SU-DHL-6 (cell line): ENCODE measurements at regions not wholly inside any gene's neighbourhood (a gene's known extent, or its start where the extent isn't known, plus 50 kb on each side); places are given as distances from the start of the nearest gene placed in this dataset.

ENCODE experiments used
- H2AFZ ChIP-seq: fragments of 200-600 bp; sonication (generic); 2 replicates; pipeline ENCODE4 v1.6.1; 2014; ENCODE audit warnings: low read depth, mild to moderate bottlenecking, moderate library complexity, mixed read lengths, antibody characterized with exemption, low read length; ENCODE audit not compliant: severe bottlenecking
- H3F3A ChIP-seq: fragments of 200-600 bp; shearing (Covaris generic); 2 replicates; pipeline ENCODE4 v1.6.0; 2016; ENCODE audit warnings: antibody characterized with exemption, mild to moderate bottlenecking; ENCODE audit not compliant: insufficient read depth
- H3K27ac ChIP-seq: fragments of 200-600 bp; sonication (generic); 2 replicates; pipeline ENCODE4 v1.5.1; 2016; ENCODE audit warnings: low read depth, mild to moderate bottlenecking, low read length, moderate library complexity, mixed read lengths
- H3K27me3 ChIP-seq: fragments of 200-600 bp; sonication (generic), shearing (Covaris generic); 2 replicates; pipeline ENCODE4 v1.6.0; 2014; ENCODE audit warnings: mild to moderate bottlenecking, low read length
- H3K36me3 ChIP-seq: fragments of 200-600 bp; sonication (generic); 2 replicates; pipeline ENCODE4 v1.6.1; 2014; ENCODE audit warnings: mild to moderate bottlenecking, low read length, mixed read lengths
- H3K4me2 ChIP-seq: fragments of 300-600, 200-600 bp; shearing (Covaris generic), sonication (generic); 2 replicates; pipeline ENCODE4 v1.6.0; 2014; ENCODE audit warnings: low read length, low read depth, mild to moderate bottlenecking; ENCODE audit not compliant: poor library complexity, severe bottlenecking
- H3K4me3 ChIP-seq: fragments of 200-600 bp; sonication (generic); 2 replicates; pipeline ENCODE4 v1.5.1; 2014; ENCODE audit warnings: antibody characterized with exemption, low read length, mild to moderate bottlenecking, mixed read lengths; ENCODE audit not compliant: insufficient read depth, poor library complexity, severe bottlenecking
- H3K79me2 ChIP-seq: fragments of 200-600 bp; sonication (generic); 2 replicates; pipeline ENCODE4 v1.6.1; 2014; ENCODE audit warnings: mild to moderate bottlenecking, low read length, moderate library complexity; ENCODE audit not compliant: insufficient read depth
- H3K9ac ChIP-seq: fragments of 200-600 bp; sonication (generic); 2 replicates; pipeline ENCODE4 v1.7.0; 2014; ENCODE audit warnings: mild to moderate bottlenecking, low read length
- H3K9me2 ChIP-seq: fragments of 200-600 bp; sonication (generic); replicated peaks from 2 replicates; pipeline ENCODE4 v1.6.1; 2014; ENCODE audit warnings: low read length; ENCODE audit not compliant: insufficient read depth
- H3K9me3 ChIP-seq: fragments of 200-600 bp; sonication (generic); 2 replicates; pipeline ENCODE4 v1.6.1; 2014; ENCODE audit warnings: low read length, mixed read lengths; ENCODE audit not compliant: insufficient read depth
- H4K20me1 ChIP-seq: fragments of 200-600 bp; sonication (generic); 2 replicates; pipeline ENCODE4 v1.6.1; 2014; ENCODE audit warnings: low read depth, mild to moderate bottlenecking, antibody characterized with exemption, low read length, moderate library complexity, mixed read lengths
- EZH2phosphoT487 ChIP-seq: fragments of 200-600 bp; sonication (generic), shearing (Covaris generic); conservative IDR thresholded peaks from 2 replicates; pipeline ENCODE4 v1.6.1; 2018; ENCODE audit warnings: mild to moderate bottlenecking, antibody characterized with exemption, low read length, moderate library complexity, mixed read lengths
- TF ChIP-seq, protein P1 (sequence below): fragments of 200-600 bp; sonication (generic); IDR thresholded peaks from one replicate; pipeline ENCODE4 v1.5.1; 2017; ENCODE audit warnings: antibody characterized with exemption, mild to moderate bottlenecking, low read length, moderate library complexity; ENCODE audit not compliant: insufficient read depth, poor library complexity, severe bottlenecking

DNA sequence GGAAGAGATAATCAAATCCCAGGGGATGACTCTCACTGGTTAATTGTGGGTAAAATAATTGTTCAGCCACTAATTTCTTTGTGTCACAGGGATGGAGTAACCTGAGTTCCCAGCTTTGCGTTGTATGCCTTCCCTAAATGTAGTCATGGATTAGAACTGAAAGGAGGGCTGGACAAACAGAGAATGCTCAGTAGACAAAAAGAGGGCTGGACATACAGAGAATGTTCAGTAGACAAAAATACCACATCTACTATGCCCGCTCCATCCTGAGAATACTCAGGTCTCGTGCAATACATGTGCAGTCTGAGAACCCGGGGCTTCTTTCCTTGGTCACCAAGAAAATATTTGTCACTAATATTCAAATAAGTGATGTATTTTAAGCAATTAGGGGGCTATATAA lies 497.9 kb downstream of the EPHA4 start:
- Histone ChIP-seq H3K27me3 (no peaks in the 10 kb centered on the region), H2AFZ (no peak overlapping the region), H3K9me3 (no peaks in the 10 kb centered on the region; the same call in 1 of the 2 replicates), H3K79me2 (no peaks in the 10 kb centered on the region), H3F3A (no peaks in the 10 kb centered on the region), H3K36me3 (no peaks in the 10 kb centered on the region), H3K9me2 (no peaks in the 10 kb centered on the region; the same call in 1 of the 2 replicates), H4K20me1 (no peaks in the 10 kb centered on the region), H3K27ac (no peak overlapping the region), H3K4me2 (no peak overlapping the region), H3K4me3 (no peak overlapping the region), H3K9ac (no peak overlapping the region)
- TF ChIP-seq, protein P1, sequence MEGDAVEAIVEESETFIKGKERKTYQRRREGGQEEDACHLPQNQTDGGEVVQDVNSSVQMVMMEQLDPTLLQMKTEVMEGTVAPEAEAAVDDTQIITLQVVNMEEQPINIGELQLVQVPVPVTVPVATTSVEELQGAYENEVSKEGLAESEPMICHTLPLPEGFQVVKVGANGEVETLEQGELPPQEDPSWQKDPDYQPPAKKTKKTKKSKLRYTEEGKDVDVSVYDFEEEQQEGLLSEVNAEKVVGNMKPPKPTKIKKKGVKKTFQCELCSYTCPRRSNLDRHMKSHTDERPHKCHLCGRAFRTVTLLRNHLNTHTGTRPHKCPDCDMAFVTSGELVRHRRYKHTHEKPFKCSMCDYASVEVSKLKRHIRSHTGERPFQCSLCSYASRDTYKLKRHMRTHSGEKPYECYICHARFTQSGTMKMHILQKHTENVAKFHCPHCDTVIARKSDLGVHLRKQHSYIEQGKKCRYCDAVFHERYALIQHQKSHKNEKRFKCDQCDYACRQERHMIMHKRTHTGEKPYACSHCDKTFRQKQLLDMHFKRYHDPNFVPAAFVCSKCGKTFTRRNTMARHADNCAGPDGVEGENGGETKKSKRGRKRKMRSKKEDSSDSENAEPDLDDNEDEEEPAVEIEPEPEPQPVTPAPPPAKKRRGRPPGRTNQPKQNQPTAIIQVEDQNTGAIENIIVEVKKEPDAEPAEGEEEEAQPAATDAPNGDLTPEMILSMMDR = no peak
- TF ChIP-seq EZH2phosphoT487 = no peak

DNA sequence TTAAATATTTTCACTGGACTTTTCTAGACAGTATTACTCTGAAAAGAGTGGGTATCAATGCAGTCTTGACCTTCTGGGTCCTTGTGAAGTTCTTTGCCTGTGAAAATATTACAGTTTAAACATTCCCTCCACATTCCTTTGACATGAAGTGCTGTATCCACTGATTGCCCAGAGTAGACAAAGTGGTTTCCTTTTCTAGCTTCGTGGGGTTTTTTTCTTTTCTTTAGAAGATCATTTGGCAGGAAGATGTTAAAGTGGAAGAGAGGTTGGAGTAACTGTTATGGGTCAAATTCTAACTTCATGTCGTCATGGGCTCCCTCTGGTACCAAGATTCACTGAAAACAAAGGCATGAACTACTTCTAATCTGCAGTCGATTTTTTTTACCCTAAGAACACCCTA lies 496.9 kb downstream of the EPHA4 start:
- no peaks in the 10 kb centered on the region for H3K36me3 ChIP-seq
- H3F3A ChIP-seq = no peaks in the 10 kb centered on the region
- no peaks in the 10 kb centered on the region for H3K27me3 ChIP-seq
- H2AFZ ChIP-seq = no peak overlapping the region
- no peaks in the 10 kb centered on the region; the same call in 1 of the 2 replicates for H3K9me2 ChIP-seq
- no peaks in the 10 kb centered on the region for H4K20me1 ChIP-seq
- TF ChIP-seq EZH2phosphoT487 = no peak
- TF ChIP-seq, protein P1 = no peak
- H3K27ac ChIP-seq = no peak overlapping the region
- H3K79me2 ChIP-seq = no peaks in the 10 kb centered on the region
- no peak overlapping the region for H3K9ac ChIP-seq
- no peaks in the 10 kb centered on the region; the same call in 1 of the 2 replicates for H3K9me3 ChIP-seq
- no peak overlapping the region for H3K4me2 ChIP-seq
- H3K4me3 ChIP-seq = no peak overlapping the region

GRCh38 chr2:221077251-221077650 lies 494.9 kb downstream of the EPHA4 start:
- H2AFZ ChIP-seq = no peak overlapping the region
- H3K79me2 ChIP-seq = no peaks in the 10 kb centered on the region
- no peaks in the 10 kb centered on the region for H3K27me3 ChIP-seq
- no peak for TF ChIP-seq EZH2phosphoT487
- TF ChIP-seq, protein P1 = no peak
- H3K4me3 ChIP-seq = no peak overlapping the region
- H3K9me2 ChIP-seq = no peaks in the 10 kb centered on the region; the same call in 1 of the 2 replicates
- H3K27ac ChIP-seq = no peak overlapping the region
- H3K4me2 ChIP-seq = no peak overlapping the region
- H3K36me3 ChIP-seq = no peaks in the 10 kb centered on the region
- no peaks in the 10 kb centered on the region for H3K9me3 ChIP-seq
- H4K20me1 ChIP-seq = no peaks in the 10 kb centered on the region
- H3F3A ChIP-seq = no peaks in the 10 kb centered on the region
- H3K9ac ChIP-seq = no peak overlapping the region
